Epithelial cell of proximal tubule (primary cell): ENCODE measurements at regions not wholly inside any gene's neighbourhood (a gene's known extent, or its start where the extent isn't known, plus 50 kb on each side); places are given as distances from the start of the nearest gene placed in this dataset.

ENCODE experiments used
- DNase-seq: peaks from one replicate; pipeline ENCODE4 v3.0.0-alpha.2; 2011; ENCODE audit warnings: low read depth
- H3K4me3 ChIP-seq: 2 replicates; pipeline ENCODE4 v1.5.1; 2011; ENCODE audit warnings: low read depth, mild to moderate bottlenecking, low read length
- CTCF ChIP-seq: conservative IDR thresholded peaks from 2 replicates; pipeline ENCODE4 v1.5.1; 2012; ENCODE audit warnings: low read depth, mild to moderate bottlenecking, low read length

- no peak overlapping the region for H3K4me3 ChIP-seq
- DNase-seq: no peak
- no peak for TF ChIP-seq CTCF
Observed at GRCh38 chr7:52287698-52288097, 747.7 kb upstream of the POM121L12 start.

- H3K4me3 ChIP-seq: no peak overlapping the region
- DNase-seq: no peak
- no peak for TF ChIP-seq CTCF
Observed at GRCh38 chr7:52285689-52286088, 749.7 kb upstream of the POM121L12 start.

- DNase-seq: no peak
- TF ChIP-seq CTCF: no peak
Observed at GRCh38 chr7:52283335-52283734, 752.1 kb upstream of the POM121L12 start.

GRCh38 chr7:52273685-52274610, 761.5 kb upstream of the POM121L12 start:
- H3K4me3 ChIP-seq: no peak overlapping the region
- no peak for TF ChIP-seq CTCF

More at GRCh38 chr7:52283335-52283734, 752.1 kb upstream of the POM121L12 start:
- no peak overlapping the region for H3K4me3 ChIP-seq

GRCh38 chr7:52271703-52272102, 763.7 kb upstream of the POM121L12 start:
- TF ChIP-seq CTCF: no peak
- H3K4me3 ChIP-seq: no peak overlapping the region
- no peak for DNase-seq

More at GRCh38 chr7:52273685-52274610, 761.5 kb upstream of the POM121L12 start:
- no peak for DNase-seq

- no peak overlapping the region for H3K4me3 ChIP-seq
- TF ChIP-seq CTCF: no peak
- no peak for DNase-seq
Observed at GRCh38 chr7:52270301-52270700, 765.1 kb upstream of the POM121L12 start.

- no peak for DNase-seq
Observed at GRCh38 chr7:52269669-52270068, 765.8 kb upstream of the POM121L12 start.

More at GRCh38 chr7:52269669-52270068, 765.8 kb upstream of the POM121L12 start:
- H3K4me3 ChIP-seq: no peak overlapping the region
- no peak for TF ChIP-seq CTCF
